GM12878 (cell line): ENCODE measurements at regions not wholly inside any gene's neighbourhood (a gene's known extent, or its start where the extent isn't known, plus 50 kb on each side); places are given as distances from the start of the nearest gene placed in this dataset.

Experiments
- ATAC-seq: fragments of 200-7000 bp; cut with Tn5 transposase; 3 replicates; pipeline ENCODE4 v1.9.1; 2020; ENCODE audit warnings: mild to moderate bottlenecking, moderate library complexity
- BruUV-seq: library from RNA; stranded (reverse); fragments of 400-500 nt; replicated peaks from 2 replicates; lab custom pipeline; 2021; lab: Mats Ljungman, UMichigan
- CTCF ChIA-PET: fragments of 300-600 bp; sonication (Branson Sonifier 250); formaldehyde crosslinking; extraction: SDS; loops from one replicate; lab custom pipeline; 2021; ENCODE audit warnings: inconsistent platforms; lab: Yijun Ruan, JAX
- POLR2A ChIA-PET: fragments of 350-600 bp; formaldehyde crosslinking; extraction: SDS; loops from one replicate; lab custom pipeline; 2021; ENCODE audit warnings: inconsistent platforms; lab: Charles Lee
- RAD21 ChIA-PET: fragments of 300-600 bp; sonication (Branson Sonifier 250); formaldehyde crosslinking; loops from one replicate; lab custom pipeline; 2023; ENCODE audit warnings: antibody characterized with exemption; ENCODE audit not compliant: unreplicated experiment; lab: Charles Lee
- SMC1A ChIA-PET: fragments of 300-600 bp; sonication (Branson Sonifier 250); formaldehyde crosslinking; loops from one replicate; lab custom pipeline; 2023; ENCODE audit not compliant: unreplicated experiment, uncharacterized antibody; lab: Charles Lee
- DNase-seq: peaks from one replicate; pipeline ENCODE4 v3.0.0-alpha.2; 2011; ENCODE audit warnings: low read depth, low spot score
- FAIRE-seq: peaks from 3 replicates; lab custom pipeline; 2011; peaks lifted over from hg19 to GRCh38; lab: Jason Lieb, UNC
- H2AFZ ChIP-seq: 2 replicates; pipeline ENCODE4 v1.6.0; 2011; ENCODE audit warnings: low read depth, low read length, control low read depth; ENCODE audit not compliant: control insufficient read depth
- H3K27ac ChIP-seq: 2 replicates; pipeline ENCODE4 v1.5.1; 2011; ENCODE audit warnings: control low read depth; ENCODE audit not compliant: control insufficient read depth, insufficient read depth
- H3K27me3 ChIP-seq, 2 experiments: replicated peaks in 1 of 2; 2 replicates each; pipeline versions ENCODE4 v1.6.0 to v1.6.1; 2011; ENCODE audit warnings: low read length in 1 of 2; ENCODE audit not compliant: control insufficient read depth in 2 of 2, insufficient read depth in 2 of 2
- H3K36me3 ChIP-seq, 2 experiments: 2 replicates each; pipeline ENCODE4 v1.5.1; 2011; ENCODE audit warnings: low read length in 1 of 2; ENCODE audit not compliant: control insufficient read depth in 2 of 2, insufficient read depth in 2 of 2
- H3K4me1 ChIP-seq: 2 replicates; pipeline ENCODE4 v1.6.1; 2011; ENCODE audit warnings: mild to moderate bottlenecking, low read length, moderate library complexity, mixed read lengths; ENCODE audit not compliant: control insufficient read depth, insufficient read depth
- H3K4me2 ChIP-seq: 2 replicates; pipeline ENCODE4 v1.6.0; 2011; ENCODE audit warnings: control low read depth; ENCODE audit not compliant: control insufficient read depth, insufficient read depth
- H3K4me3 ChIP-seq: fragments of 200-600 bp; sonication (generic); 2 replicates; pipeline ENCODE4 v1.5.1; 2016
- H3K79me2 ChIP-seq: 2 replicates; pipeline ENCODE4 v1.6.0; 2011; ENCODE audit warnings: low read length; ENCODE audit not compliant: control insufficient read depth, insufficient read depth
- H3K9ac ChIP-seq: 2 replicates; pipeline ENCODE4 v1.8.0; 2011; ENCODE audit warnings: low read length, control low read depth, mixed read lengths; ENCODE audit not compliant: control insufficient read depth, insufficient read depth
- H3K9me3 ChIP-seq: replicated peaks from 3 replicates; pipeline ENCODE4 v1.5.1; 2011; ENCODE audit warnings: mild to moderate bottlenecking, low read length; ENCODE audit not compliant: control insufficient read depth, insufficient read depth
- H4K20me1 ChIP-seq: 2 replicates; pipeline ENCODE4 v1.6.0; 2011; ENCODE audit not compliant: control insufficient read depth, insufficient read depth
- ATF7 ChIP-seq: fragments of 450-650 bp; IDR thresholded peaks from 2 replicates; pipeline ENCODE4 v1.6.1; 2016; ENCODE audit warnings: low read depth, mild to moderate bottlenecking
- BCL11A ChIP-seq: IDR thresholded peaks from 2 replicates; pipeline ENCODE4 v1.6.1; 2011; ENCODE audit warnings: low read depth, low read length
- CBFB ChIP-seq: IDR thresholded peaks from 2 replicates; pipeline ENCODE4 v1.6.1; 2016; ENCODE audit warnings: antibody characterized with exemption, low read depth
- CBX5 ChIP-seq: sonication (generic); IDR thresholded peaks from 2 replicates; pipeline ENCODE4 v1.6.1; 2016; ENCODE audit warnings: low read depth, moderate library complexity, mild to moderate bottlenecking, inconsistent platforms
- KAT2A ChIP-seq: conservative IDR thresholded peaks from 2 replicates; pipeline ENCODE4 v1.6.1; 2011; ENCODE audit warnings: low read depth, low read length; ENCODE audit not compliant: control insufficient read depth
- MXI1 ChIP-seq: fragments of 150-350 bp; IDR thresholded peaks from 2 replicates; pipeline ENCODE4 v1.6.1; 2011; ENCODE audit warnings: low read depth, mild to moderate bottlenecking, inconsistent platforms, low read length, improper control_type of control experiment
- NRF1 ChIP-seq: conservative IDR thresholded peaks from 2 replicates; pipeline ENCODE4 v1.6.1; 2011; ENCODE audit warnings: mild to moderate bottlenecking, low read depth, low read length, improper control_type of control experiment
- PAX8 ChIP-seq: fragments of 450-650 bp; IDR thresholded peaks from 2 replicates; pipeline ENCODE4 v1.6.1; 2017; ENCODE audit warnings: mild to moderate bottlenecking, moderate library complexity
- PML ChIP-seq: IDR thresholded peaks from 2 replicates; pipeline ENCODE4 v1.6.1; 2012; ENCODE audit warnings: low read length, inconsistent platforms
- SMARCA5 ChIP-seq: fragments of 450-650 bp; IDR thresholded peaks from 2 replicates; pipeline ENCODE4 v1.6.1; 2017; ENCODE audit warnings: mild to moderate bottlenecking
- TARDBP ChIP-seq: IDR thresholded peaks from 2 replicates; pipeline ENCODE4 v1.6.1; 2016; ENCODE audit warnings: borderline replicate concordance
- WGBS: methylation state at CpG from one replicate; pipeline ENCODE4 v1.1.6; 2016; ENCODE audit warnings: low lambda C conversion rate; ENCODE audit not compliant: insufficient replicate concordance, insufficient coverage; ENCODE audit errors: missing lambda C conversion rate; 5-methylcytosine and 5-hydroxymethylcytosine counted together
- in situ Hi-C: fragments of 300-500 bp; cut with MboI; formaldehyde crosslinking; loops from 9 replicates; pipeline ENCODE4 v1.14.3; 2018; ENCODE audit warnings: mixed read lengths
- intact Hi-C: fragments of 100-400 bp; cut with micrococcal nuclease; formaldehyde crosslinking; loops from one replicate; pipeline ENCODE4 v1.14.2; 2022; ENCODE audit not compliant: unreplicated experiment
- TF ChIP-seq, protein P1 (sequence below): fragments of 450-650 bp; IDR thresholded peaks from 2 replicates; pipeline ENCODE4 v1.6.1; 2018; ENCODE audit warnings: mild to moderate bottlenecking, low read depth, moderate library complexity; ENCODE audit not compliant: partially characterized antibody
- TF ChIP-seq, protein P2 (sequence below): IDR thresholded peaks from 2 replicates; pipeline ENCODE4 v1.6.1; 2012; ENCODE audit warnings: low read length, inconsistent platforms
- TF ChIP-seq, protein P3 (sequence below): IDR thresholded peaks from 2 replicates; pipeline ENCODE4 v1.6.1; 2011; ENCODE audit warnings: low read depth, low read length, improper control_type of control experiment, borderline replicate concordance
- TF ChIP-seq, protein P4 (sequence below): IDR thresholded peaks from 2 replicates; pipeline ENCODE4 v1.6.1; 2011; ENCODE audit warnings: low read depth, mild to moderate bottlenecking, low read length, moderate library complexity, borderline replicate concordance; ENCODE audit errors: extremely low read depth
- TF ChIP-seq, protein P5 (sequence below), 3 experiments: IDR thresholded peaks in 2 of 3; conservative IDR thresholded peaks in 1 of 3; 2 replicates each; pipeline ENCODE4 v1.5.1; 2011; ENCODE audit warnings: low read depth in 3 of 3, low read length in 3 of 3, mild to moderate bottlenecking in 3 of 3, control low read depth in 2 of 3, moderate library complexity in 2 of 3, inconsistent platforms in 1 of 3, mixed read lengths in 1 of 3; ENCODE audit not compliant: control insufficient read depth in 2 of 3, insufficient read depth in 1 of 3; ENCODE audit errors: extremely low read depth in 1 of 3

DNA sequence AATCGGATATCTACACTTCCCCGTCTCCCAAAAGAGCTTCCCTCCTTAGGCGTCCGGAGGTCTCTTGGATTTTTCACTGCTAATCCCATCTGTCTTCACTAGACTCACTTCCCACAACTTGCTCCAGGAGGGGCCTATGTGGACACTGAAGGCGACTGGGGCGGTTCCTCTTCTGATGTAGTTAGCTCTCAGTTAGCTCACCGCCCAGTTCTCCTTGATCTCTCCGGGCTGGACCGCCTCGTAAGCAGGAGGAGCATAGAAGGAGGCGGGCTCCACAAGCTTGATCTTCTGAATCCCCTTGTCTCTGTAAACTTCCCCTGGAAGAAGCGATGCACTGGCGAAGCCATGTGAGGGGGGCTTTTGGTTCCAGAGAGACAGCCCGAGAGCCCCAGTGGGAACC is 112.0 kb upstream of the SELENOP start:
- in situ Hi-C loops (no loop called here), intact Hi-C loops (no loop called here)
- CTCF ChIA-PET: no interaction called here
- no peak overlapping the region for H3K9ac ChIP-seq
- H3K9me3 ChIP-seq: no peaks in the 10 kb centered on the region; the same call in 2 of the 3 replicates
- no peaks in the 10 kb centered on the region for H3K36me3 ChIP-seq
- RAD21 ChIA-PET: no interaction called here
- no peaks in the 10 kb centered on the region for H3K27me3 ChIP-seq
- TF ChIP-seq KAT2A (no peak), TARDBP (no peak), PML (no peak), SMARCA5 (no peak), NRF1 (no peak), BCL11A (no peak), CBX5 (no peak), PAX8 (no peak), CBFB (no peak), ATF7 (no peak), MXI1 (no peak)
- TF ChIP-seq, protein P1, sequence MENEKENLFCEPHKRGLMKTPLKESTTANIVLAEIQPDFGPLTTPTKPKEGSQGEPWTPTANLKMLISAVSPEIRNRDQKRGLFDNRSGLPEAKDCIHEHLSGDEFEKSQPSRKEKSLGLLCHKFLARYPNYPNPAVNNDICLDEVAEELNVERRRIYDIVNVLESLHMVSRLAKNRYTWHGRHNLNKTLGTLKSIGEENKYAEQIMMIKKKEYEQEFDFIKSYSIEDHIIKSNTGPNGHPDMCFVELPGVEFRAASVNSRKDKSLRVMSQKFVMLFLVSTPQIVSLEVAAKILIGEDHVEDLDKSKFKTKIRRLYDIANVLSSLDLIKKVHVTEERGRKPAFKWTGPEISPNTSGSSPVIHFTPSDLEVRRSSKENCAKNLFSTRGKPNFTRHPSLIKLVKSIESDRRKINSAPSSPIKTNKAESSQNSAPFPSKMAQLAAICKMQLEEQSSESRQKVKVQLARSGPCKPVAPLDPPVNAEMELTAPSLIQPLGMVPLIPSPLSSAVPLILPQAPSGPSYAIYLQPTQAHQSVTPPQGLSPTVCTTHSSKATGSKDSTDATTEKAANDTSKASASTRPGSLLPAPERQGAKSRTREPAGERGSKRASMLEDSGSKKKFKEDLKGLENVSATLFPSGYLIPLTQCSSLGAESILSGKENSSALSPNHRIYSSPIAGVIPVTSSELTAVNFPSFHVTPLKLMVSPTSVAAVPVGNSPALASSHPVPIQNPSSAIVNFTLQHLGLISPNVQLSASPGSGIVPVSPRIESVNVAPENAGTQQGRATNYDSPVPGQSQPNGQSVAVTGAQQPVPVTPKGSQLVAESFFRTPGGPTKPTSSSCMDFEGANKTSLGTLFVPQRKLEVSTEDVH: no peak
- TF ChIP-seq, protein P2, sequence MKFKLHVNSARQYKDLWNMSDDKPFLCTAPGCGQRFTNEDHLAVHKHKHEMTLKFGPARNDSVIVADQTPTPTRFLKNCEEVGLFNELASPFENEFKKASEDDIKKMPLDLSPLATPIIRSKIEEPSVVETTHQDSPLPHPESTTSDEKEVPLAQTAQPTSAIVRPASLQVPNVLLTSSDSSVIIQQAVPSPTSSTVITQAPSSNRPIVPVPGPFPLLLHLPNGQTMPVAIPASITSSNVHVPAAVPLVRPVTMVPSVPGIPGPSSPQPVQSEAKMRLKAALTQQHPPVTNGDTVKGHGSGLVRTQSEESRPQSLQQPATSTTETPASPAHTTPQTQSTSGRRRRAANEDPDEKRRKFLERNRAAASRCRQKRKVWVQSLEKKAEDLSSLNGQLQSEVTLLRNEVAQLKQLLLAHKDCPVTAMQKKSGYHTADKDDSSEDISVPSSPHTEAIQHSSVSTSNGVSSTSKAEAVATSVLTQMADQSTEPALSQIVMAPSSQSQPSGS: no peak
- TF ChIP-seq, protein P3, sequence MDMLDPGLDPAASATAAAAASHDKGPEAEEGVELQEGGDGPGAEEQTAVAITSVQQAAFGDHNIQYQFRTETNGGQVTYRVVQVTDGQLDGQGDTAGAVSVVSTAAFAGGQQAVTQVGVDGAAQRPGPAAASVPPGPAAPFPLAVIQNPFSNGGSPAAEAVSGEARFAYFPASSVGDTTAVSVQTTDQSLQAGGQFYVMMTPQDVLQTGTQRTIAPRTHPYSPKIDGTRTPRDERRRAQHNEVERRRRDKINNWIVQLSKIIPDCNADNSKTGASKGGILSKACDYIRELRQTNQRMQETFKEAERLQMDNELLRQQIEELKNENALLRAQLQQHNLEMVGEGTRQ: no peak
- TF ChIP-seq, protein P4, sequence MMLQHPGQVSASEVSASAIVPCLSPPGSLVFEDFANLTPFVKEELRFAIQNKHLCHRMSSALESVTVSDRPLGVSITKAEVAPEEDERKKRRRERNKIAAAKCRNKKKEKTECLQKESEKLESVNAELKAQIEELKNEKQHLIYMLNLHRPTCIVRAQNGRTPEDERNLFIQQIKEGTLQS: no peak
- TF ChIP-seq, protein P5, sequence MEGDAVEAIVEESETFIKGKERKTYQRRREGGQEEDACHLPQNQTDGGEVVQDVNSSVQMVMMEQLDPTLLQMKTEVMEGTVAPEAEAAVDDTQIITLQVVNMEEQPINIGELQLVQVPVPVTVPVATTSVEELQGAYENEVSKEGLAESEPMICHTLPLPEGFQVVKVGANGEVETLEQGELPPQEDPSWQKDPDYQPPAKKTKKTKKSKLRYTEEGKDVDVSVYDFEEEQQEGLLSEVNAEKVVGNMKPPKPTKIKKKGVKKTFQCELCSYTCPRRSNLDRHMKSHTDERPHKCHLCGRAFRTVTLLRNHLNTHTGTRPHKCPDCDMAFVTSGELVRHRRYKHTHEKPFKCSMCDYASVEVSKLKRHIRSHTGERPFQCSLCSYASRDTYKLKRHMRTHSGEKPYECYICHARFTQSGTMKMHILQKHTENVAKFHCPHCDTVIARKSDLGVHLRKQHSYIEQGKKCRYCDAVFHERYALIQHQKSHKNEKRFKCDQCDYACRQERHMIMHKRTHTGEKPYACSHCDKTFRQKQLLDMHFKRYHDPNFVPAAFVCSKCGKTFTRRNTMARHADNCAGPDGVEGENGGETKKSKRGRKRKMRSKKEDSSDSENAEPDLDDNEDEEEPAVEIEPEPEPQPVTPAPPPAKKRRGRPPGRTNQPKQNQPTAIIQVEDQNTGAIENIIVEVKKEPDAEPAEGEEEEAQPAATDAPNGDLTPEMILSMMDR (IDR thresholded peaks at IDR 0.05 in 2 of 3, conservative IDR thresholded peaks at IDR 0.05 in 1 of 3; ENCODE audit: control insufficient read depth in 2 of 3, extremely low read depth in 1 of 3, insufficient read depth in 1 of 3, low read depth in 3 of 3, low read length in 3 of 3): no peak
- DNase-seq (no peak), FAIRE-seq (no peak), ATAC-seq (no peak)
- H3K4me3 ChIP-seq: no peak overlapping the region
- 70% methylated on average over 14 of the region's 14 CpGs for whole genome bisulfite sequencing
- no peak overlapping the region for H3K27ac ChIP-seq
- no peaks in the 10 kb centered on the region for H3K4me1 ChIP-seq
- SMC1A ChIA-PET: no interaction called here
- POLR2A ChIA-PET: no interaction called here
- no TSS peak for BruUV-seq
- no peaks in the 10 kb centered on the region for H4K20me1 ChIP-seq
- no peak overlapping the region for H3K4me2 ChIP-seq
- no peaks in the 10 kb centered on the region for H3K79me2 ChIP-seq
- no peak overlapping the region for H2AFZ ChIP-seq
